ENCODE measurements at regions not wholly inside any gene's neighbourhood (a gene's known extent, or its start where the extent isn't known, plus 50 kb on each side); places are given as distances from the start of the nearest gene placed in this dataset.

GRCh38 chr12:107436376-107436775, 249.2 kb upstream of the PWP1 start:
- H4K5ac ChIP-seq (ENCODE audit: insufficient read length, low read depth, low read length) = no peak overlapping the region
- no peaks in the 10 kb centered on the region for H4K20me1 ChIP-seq (replicated peaks in 1 of 2; ENCODE audit: control insufficient read depth in 1 of 2, insufficient read depth in 2 of 2, low read length in 2 of 2)
- no peak overlapping the region for H4K91ac ChIP-seq (replicated peaks; ENCODE audit: insufficient read length, low read length)
- H2AFZ ChIP-seq (ENCODE audit: low read length) = no peak overlapping the region
- no peak overlapping the region for H2BK120ac ChIP-seq (replicated peaks; ENCODE audit: low read depth, low read length)
- no peak overlapping the region for H3K23ac ChIP-seq (ENCODE audit: insufficient read length)
- H3K14ac ChIP-seq (ENCODE audit: insufficient read length) = no peak overlapping the region
- H3K23me2 ChIP-seq (ENCODE audit: low read depth, low read length) = no peaks in the 10 kb centered on the region
- 96% methylated on average over 5 of the region's 5 CpGs; no CpG with 5 or more reads in 1 of the 2 experiments for WGBS, 2 experiments (ENCODE audit: extremely low coverage in 1 of 2, insufficient coverage in 1 of 2, insufficient read length in 1 of 2, insufficient replicate concordance in 2 of 2, low coverage in 1 of 2, low lambda C conversion rate in 2 of 2, missing lambda C conversion rate in 1 of 2)
- no peak overlapping the region for H3K9ac ChIP-seq (replicated peaks in 1 of 4; ENCODE audit: extremely low read depth in 1 of 4, low read depth in 3 of 4, low read length in 3 of 4)
- FAIRE-seq = peak; percentile 80
- H3K56ac ChIP-seq (replicated peaks; ENCODE audit: insufficient read length, low read depth, low read length) = no peak overlapping the region
- H3K4me3 ChIP-seq (ENCODE audit: extremely low read depth in 1 of 4, insufficient read depth in 2 of 4, low read depth in 3 of 4, low read length in 4 of 4) = no peak overlapping the region
- no peaks in the 10 kb centered on the region for H3K9me3 ChIP-seq (ENCODE audit: insufficient read depth in 2 of 2, low read depth in 1 of 2, low read length in 1 of 2)
- no peaks in the 10 kb centered on the region for H3K79me1 ChIP-seq (ENCODE audit: low read depth, low read length)
- H2AK5ac ChIP-seq (ENCODE audit: low read depth, low read length) = no peak overlapping the region
- no peak overlapping the region; the same call in 1 of the 2 replicates for H4K8ac ChIP-seq (ENCODE audit: extremely low read depth, insufficient read depth, low read length)
- CTCF ChIA-PET (ENCODE audit: partially characterized antibody) = interaction anchor here (0.8 to 6.9 kb wide), 6 partner anchors 12 to 174 kb away, joined by 3 to 41 read pairs (median 4); no protein-coding TSS in a partner anchor
- DNase-seq (ENCODE audit: low read depth in 1 of 2, low spot score in 2 of 2) = no peak
- 0 out of 2 replicates have a peak overlapping the region, but pooled peaks have one; percentile 18 for H2BK15ac ChIP-seq (ENCODE audit: low read length)
- H3K18ac ChIP-seq (ENCODE audit: extremely low read depth, low read length) = no peak overlapping the region
- H2BK12ac ChIP-seq (ENCODE audit: low read depth, low read length) = peak overlapping the region; percentile 70
- no peaks in the 10 kb centered on the region for H3K79me2 ChIP-seq (ENCODE audit: control insufficient read depth in 1 of 2, insufficient read depth in 2 of 2, low read length in 2 of 2)
- H3K4me1 ChIP-seq (replicated peaks in 1 of 4; ENCODE audit: control insufficient read depth in 3 of 4, insufficient read depth in 4 of 4, low read length in 3 of 4) = peaks cover 3 to 5% (median 3%) of the 10 kb centered on the region in 4 experiments; a peak in 6 of 7 replicates
- H3K4ac ChIP-seq (replicated peaks; ENCODE audit: insufficient read length, low read depth, low read length) = no peak overlapping the region
- H3K36me3 ChIP-seq (ENCODE audit: control insufficient read depth in 2 of 4, insufficient read depth in 4 of 4, low read length in 3 of 4) = no peaks in the 10 kb centered on the region
- H2BK5ac ChIP-seq (ENCODE audit: low read depth, low read length) = no peak overlapping the region
- H2BK20ac ChIP-seq (ENCODE audit: low read length) = no peak overlapping the region
- H3K4me2 ChIP-seq (ENCODE audit: insufficient read depth in 1 of 2, low read depth in 2 of 2, low read length in 2 of 2) = no peak overlapping the region
- POLR2A ChIA-PET (ENCODE audit: partially characterized antibody) = interaction anchor here (0.7 kb wide), 1 partner anchor 16 kb away, joined by 5 read pairs; no protein-coding TSS in a partner anchor
- H3K27me3 ChIP-seq (replicated peaks in 1 of 4; ENCODE audit: control insufficient read depth in 3 of 4, extremely low read depth in 1 of 4, insufficient read depth in 3 of 4, low read length in 3 of 4) = no peaks in the 10 kb centered on the region
- H3K27ac ChIP-seq (ENCODE audit: low read depth, low read length) = no peak overlapping the region
- TF ChIP-seq MAX (IDR thresholded peaks at IDR 0.05) (peak; percentile 60; the same call in 1 of the 2 replicates), TAF7 (optimal IDR thresholded peaks at IDR 0.05; ENCODE audit: borderline replicate concordance, low read depth, low read length) (no peak), YY1 (IDR thresholded peaks at IDR 0.05; ENCODE audit: low read depth, low read length) (peak; percentile 89), ATF3 (IDR thresholded peaks at IDR 0.05; ENCODE audit: insufficient read depth, low read depth, low read length) (no peak), E2F6 (IDR thresholded peaks at IDR 0.05) (no peak), TEAD4 (IDR thresholded peaks at IDR 0.05; ENCODE audit: low read depth, low read length) (peak; percentile 88), MAFK (IDR thresholded peaks at IDR 0.05; ENCODE audit: low read depth, low read length) (peak; percentile 57; the same call in 1 of the 2 replicates), KDM5A (IDR thresholded peaks at IDR 0.05; ENCODE audit: low read length) (no peak), GTF2F1 (IDR thresholded peaks at IDR 0.05; ENCODE audit: borderline replicate concordance, low read depth, low read length) (no peak), CBX8 (IDR thresholded peaks at IDR 0.05; ENCODE audit: borderline replicate concordance, low read depth, low read length) (no peak), KDM1A (IDR thresholded peaks at IDR 0.05; ENCODE audit: borderline replicate concordance, low read length) (no peak), BACH1 (IDR thresholded peaks at IDR 0.05; ENCODE audit: low read length) (peak; percentile 75), EGR1 (IDR thresholded peaks at IDR 0.05; ENCODE audit: borderline replicate concordance, low read depth, low read length) (peak; percentile 51; the same call in 1 of the 2 replicates)

All from H1 (cell line).